ENCODE measurements at regions not wholly inside any gene's neighbourhood (a gene's known extent, or its start where the extent isn't known, plus 50 kb on each side); places are given as distances from the start of the nearest gene placed in this dataset.

DNA sequence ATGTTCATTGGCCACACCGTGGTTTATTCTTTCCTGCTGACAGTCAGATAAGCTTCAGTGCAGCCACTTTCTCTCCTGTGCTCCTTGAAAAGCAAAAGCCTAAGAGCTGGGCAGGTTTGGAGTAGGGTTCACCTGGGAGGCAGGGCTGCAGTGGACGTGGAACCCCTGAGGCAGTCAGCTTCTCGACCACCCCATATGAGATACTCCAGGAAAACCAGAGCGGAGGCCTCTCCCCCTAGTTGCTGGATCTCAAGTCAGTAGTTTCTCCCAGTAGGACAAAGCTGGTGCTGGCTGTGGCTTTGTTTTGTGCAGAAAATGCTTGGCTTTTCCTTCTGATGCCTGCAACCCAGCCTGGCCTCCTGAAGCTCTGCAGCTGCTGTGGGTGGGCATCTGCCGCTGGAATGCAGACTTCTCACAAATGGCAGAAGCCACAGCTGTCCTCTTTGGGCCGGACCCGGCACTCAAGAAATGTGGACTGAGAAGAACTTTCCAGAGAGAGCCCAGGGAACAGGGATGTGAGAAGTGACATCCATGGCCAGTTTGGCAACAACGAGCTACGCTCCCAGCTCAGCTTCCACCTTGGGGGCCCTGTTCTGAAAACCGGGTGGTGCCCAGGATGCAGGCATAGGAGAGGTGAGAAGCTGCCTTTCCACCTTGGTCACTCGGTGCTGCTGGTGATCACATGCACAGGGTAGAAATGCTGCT, 276.6 kb upstream of the TCERG1L start:
- DNase-seq: no peak

DNA sequence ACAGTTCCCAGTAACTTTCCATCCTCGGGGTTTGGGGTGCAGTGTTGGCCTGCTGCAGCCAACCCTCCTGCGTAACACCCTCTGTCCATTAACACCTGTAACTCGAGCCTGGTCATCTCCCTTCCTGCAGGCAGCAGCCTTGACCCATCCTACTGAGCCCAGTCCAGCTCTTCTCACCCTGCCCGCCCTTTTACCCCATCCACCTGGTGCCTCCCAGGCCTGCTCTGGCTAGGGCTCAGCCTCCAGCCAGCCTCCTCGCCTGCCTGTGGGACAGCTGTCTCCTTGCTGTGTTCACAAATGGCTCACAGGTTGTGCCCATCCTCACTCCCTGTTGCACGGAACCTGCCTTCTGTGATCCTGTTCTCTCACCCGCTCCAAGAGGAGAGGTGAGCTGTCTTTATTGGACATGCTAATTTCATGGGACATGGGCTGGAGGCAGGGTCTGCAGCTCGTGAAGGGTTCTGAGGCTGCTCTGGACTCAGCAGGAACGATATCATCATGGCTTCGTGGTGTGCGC, 277.2 kb upstream of the TCERG1L start:
- DNase-seq: no peak

DNA sequence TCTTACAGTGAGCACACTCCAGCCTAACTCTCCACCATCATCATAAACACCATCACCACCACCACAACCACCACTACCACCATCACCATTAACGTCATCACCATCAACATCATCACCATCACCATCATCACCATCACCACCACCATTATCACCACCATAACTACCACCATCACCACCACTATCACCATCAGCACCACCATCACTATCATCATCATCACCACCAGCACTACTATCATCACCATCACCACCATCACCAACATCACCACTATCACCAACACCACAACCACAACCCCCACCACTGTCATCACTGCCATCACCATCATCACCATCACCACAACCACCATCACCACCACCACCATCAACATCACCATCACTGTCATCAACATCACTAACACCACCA, 279.0 kb upstream of the TCERG1L start:
- DNase-seq: no peak

DNA sequence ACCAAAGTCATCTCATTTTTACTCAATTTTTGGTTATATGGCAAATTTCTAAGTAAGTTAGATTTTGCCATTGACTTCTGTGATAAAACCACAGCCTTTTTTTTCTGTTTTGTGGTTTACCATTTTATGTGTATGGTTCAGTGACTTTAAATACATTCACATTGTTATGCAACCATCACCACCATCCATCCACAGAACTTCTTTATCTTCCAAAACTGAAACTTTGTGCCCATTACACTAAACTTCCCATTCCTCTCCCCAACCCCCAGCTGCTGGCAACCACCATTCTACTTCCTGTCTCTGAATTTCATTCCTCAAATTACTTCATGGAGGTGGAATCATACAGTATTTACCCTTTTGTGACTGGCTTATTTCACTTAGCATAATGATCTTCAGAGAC, 280.4 kb upstream of the TCERG1L start:
- DNase-seq: no peak

DNA sequence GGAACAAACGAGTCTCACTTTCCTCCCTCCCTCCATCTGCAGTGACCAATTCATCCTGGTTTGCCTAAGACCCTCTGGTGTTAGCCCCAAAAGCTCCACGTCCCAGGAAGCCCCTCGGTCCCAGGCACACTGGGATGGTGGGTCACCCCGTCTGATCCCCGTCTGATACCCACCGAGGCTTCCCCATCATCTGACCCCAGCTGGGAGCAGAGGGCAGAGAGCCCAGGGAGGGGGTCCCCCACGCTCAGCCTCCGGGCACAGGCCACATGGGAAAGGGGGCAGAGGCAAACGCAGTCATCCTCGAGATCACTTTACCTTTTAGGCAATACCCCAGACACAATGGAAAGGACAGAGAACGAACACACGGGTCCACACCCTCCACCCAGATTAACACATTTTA, 291.6 kb upstream of the PPP2R2D start:
- DNase-seq: no peak

DNA sequence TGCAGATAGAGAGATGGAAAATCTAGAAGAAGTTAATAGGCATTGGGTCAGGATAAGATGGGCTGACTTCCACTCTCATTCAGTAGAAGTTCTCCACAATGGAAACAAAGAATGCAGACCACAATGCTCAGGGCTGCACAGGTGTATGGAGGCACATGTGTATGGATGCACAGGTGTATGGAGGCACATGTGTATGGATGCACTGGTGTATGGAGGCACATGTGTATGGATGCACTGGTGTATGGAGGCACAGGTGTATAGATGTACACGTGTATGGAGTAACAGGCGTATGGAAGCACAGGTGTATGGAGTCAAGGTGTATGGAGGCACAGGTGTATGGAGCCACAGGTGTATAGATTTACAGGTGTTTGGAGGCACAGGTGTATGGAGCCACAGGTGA, 285.7 kb upstream of the PPP2R2D start:
- no peak for DNase-seq

DNA sequence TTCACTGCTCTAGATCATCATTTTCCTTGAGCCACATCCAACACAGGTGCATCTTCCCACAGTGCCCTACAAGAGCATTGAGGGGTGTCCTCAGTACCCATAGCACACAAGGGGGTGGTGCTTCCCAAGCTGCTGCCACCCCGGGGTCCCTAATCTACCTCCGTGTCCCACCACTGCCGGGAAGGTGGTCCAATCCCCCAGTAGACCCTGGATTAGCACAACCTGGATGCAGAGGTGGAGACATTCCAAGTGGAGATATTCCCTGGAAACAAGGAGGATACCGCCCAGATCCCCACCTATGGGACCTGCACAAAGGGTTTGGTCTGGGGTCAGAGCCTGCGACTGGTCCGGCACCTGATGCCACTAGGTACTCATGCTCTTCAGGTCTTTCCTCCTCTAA, 284.8 kb upstream of the PPP2R2D start:
- DNase-seq: no peak

DNA sequence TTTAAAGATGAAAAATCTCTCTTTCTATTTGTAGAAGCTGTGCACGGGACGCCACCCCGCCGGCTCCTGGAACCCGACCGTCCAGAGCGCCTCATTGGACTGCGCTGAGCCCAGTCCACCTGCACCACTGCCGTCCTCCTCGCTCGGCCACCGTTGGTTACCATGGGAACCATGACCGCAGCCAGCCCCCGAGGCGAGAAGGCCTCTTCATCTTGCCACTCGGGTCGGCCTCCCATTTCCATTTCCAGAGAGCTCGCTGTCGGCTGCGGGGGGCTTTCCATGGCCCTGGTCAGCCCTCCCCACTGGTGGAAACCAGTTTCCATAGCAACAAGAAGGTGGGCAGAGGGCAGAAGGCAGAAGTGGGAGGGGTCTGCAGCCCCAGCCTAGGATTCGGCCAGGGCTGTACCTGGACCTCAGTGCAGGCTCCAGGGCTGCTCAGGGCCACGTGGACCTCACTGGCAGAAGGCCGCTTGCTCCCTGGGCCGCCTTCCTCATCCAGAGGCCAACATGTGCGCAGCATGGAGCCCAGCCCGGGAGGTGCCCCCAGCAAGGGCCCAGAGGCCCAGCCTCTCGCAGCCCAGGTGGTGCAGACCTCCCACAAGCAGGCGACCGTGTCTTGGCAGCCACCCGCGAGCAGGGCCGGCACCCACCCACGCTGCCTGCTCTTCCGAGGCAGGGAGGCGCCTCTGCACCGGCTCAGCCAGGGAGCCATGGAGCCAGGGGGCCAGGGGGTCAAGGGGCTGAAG, 283.5 kb upstream of the PPP2R2D start:
- DNase-seq: no peak

DNA sequence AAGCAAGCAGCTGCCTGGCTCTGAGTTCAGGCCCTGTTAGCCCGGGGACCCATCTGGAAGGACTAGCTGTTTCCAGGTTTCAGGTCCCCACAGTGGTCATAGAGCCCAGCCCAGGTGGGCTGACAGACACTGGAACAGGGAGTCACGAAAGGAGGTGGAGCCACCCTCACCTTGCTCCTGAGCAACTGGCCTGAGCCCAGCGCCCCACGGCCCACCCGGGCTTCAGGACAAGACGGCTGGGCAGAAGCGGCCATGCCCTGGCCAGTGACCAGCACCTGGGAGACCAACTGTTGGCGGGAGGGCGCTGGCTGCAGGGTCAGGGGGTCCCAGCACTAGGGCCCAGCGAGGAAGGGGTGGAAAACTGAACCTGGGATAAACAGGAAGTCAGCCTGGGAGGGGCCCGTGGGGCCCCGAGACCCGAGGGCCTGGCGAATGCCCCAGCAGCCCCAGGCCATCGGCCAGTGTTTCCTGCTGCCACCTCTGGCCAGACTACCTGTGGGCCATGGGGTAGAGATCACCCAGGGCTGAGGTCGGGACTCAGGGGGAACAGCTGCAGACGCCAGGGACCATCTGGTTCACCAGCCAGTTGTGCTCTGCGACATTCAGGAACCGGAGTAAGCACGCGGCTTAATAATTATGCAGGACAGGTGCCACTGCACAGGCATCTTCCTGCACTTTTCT, 282.1 kb upstream of the PPP2R2D start:
- DNase-seq: no peak

DNA sequence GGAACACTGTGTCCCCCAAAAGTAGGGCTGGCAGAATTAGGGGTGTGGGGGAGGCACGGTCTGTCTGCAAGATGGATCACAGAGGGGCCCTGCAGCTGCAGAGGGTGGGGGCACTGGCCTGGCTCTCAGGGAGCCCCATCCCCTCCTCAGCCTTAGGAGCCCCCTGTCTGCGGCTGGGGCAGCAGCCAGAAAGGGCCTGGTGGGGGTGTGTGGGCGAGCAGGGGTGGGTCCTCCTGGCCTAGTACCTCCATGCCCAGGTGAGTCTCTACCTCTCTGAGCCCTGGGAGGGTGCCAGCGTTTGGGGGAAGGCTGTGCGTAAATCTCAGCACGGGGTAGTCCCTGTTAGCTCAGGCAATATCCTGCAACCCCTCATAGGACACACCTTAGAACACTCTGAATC, 280.5 kb upstream of the PPP2R2D start:
- no peak for DNase-seq

DNA sequence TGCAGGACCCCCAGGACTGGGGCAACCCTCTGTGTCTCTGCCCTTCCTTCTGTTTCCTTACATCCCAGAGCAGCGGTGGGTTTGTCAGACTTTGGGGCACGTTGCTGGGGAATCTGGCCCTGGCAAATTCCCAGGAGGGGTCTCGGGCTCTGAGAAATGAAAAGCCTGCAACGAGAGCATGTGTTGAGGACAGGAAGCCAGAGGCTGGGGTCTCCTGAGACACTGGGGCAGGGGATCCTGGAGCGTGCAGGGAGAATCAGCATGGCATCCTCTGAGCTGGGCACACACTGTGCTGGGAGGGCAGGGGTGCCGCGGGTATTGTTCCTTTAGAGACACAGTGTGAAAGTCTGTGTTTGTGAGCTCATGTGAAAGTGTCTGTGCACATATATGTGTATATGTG, 279.9 kb upstream of the PPP2R2D start:
- DNase-seq: no peak

DNA sequence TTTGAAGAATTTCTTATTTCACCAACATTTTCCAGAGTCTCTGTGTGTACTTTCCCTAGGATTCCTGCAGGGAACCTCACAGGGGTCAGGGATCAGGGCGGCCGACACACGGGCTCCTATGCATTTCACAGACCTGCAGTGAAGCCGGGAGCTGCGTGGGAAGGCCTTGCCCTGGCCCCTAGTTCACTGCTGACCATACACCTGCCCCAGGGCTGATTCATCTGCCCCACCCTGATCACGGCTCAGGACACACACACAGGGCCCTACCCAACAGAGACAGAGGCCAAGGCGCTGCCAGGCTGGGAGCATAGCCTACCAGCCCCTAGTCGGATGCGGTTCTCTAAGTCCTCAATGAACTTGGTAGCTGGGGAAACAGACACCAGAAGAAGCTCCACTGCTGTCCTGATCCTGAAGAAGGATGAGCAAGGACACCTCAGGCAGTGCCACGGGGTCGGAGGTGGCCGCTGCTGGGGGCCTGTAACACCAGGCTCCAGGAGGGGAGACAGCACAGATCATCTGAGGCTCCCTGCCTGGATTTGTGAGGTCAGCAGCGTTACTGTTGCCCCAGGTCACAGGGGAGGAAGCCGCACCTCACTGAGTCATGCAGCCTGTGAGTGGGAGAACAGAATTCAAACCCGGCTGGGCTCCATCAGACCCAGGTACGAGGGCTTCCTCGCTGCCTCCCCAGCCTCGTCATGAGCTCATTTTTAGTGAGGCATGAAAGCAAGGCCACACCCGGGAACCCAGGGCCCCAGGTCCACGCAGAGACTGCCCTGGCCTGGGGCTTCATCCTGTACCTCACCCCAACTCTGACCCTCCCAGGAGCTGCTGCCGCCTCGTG, 278.8 kb upstream of the PPP2R2D start:
- no peak for DNase-seq

DNA sequence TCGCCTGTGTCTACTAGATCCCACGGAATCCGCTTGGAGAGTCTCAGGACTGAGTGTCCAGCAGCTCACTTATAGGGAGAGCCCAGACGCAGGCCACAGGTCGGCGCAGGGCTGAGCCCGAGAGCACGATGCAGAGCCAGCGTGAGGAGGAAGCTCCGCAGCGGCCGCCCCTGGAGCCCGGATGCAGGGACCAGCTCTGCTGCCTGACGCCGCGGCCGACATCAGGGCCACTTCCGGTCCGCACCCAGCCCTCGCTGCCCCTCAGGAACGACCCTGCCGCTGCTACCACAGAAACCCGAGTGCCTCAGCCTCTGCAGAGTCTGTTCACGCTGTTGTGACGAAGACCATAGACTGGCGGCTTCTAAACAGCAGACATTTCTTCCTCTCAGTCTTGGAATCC, 275.8 kb upstream of the PPP2R2D start:
- no peak for DNase-seq

DNA sequence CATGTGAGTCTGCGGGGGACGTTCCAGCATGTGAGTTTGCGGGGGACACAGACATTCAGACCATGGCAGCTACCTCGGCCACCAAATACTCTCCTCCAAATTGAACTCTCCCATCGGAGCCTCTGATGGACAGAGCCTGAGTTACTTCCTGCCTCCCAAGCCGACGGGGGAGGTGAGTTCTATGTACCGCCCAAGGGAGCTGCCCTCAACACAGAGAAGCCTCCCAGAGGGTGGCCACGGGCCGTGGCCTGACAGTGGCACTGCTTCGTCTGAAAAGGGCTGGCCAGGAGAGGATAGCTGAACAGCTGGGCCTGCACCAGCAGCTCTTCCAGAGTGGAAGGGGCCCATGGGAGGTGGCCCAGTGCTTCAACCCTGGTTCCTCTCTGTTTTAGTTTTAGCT, 274.5 kb upstream of the PPP2R2D start:
- DNase-seq: no peak

DNA sequence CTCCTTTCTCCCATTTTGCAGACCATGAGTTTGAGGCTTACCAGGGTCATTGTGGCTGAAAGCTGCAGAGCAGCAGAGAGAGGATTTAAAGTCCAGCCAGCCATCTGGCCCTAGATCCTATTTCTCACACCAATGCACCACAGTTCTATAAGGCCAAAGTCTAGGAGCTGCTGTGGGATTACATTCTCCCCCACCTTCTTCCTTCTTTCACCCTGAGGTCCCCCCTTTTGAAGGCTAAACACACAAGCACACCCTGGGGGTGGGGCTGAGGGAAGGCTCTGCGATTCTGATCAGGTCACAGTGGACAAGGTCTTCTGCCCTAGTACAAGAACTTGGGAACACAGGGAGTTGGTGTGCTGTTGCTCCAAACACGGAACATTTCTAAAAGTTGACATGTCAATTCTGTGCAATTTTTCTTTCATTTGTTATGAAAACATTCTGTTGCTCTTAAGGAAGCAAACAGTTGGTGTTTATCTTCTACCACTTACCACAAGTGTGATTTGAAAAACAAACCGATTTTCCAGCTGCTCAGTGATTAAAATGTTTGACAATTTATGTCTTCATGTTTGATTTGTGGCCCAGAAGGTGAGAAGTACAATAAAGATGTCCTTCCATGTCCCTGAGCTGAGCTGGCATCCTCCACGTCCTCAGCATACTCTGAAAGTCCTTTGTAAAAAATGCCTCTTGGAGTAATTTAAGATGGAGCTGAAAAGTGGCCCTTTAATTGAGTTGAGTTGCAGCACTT, 271.6 kb upstream of the PPP2R2D start:
- no peak for DNase-seq

DNA sequence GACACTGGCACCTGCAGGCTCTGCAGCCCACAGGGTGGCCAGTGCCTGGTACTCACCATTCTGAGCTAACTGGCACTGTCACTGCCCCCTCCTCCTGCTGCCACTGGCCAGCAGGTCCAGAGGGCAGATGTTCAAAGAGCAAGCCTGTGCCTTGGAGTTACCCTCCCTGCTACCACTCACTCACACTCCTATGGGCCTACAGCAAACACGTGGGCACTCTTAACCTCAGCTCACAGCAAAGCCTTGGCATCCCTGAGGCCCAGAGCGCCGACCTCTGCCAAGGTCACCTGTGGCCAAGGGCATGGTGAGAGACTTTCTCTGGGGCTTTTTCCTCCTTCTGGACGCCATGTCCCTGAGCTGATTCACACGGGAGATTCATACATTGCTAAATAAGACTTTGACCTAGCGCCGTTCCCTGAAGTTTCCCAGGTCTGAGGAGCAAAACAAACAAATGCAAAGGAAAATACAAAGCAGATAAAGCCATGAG, 270.0 kb upstream of the PPP2R2D start:
- DNase-seq: no peak

DNA sequence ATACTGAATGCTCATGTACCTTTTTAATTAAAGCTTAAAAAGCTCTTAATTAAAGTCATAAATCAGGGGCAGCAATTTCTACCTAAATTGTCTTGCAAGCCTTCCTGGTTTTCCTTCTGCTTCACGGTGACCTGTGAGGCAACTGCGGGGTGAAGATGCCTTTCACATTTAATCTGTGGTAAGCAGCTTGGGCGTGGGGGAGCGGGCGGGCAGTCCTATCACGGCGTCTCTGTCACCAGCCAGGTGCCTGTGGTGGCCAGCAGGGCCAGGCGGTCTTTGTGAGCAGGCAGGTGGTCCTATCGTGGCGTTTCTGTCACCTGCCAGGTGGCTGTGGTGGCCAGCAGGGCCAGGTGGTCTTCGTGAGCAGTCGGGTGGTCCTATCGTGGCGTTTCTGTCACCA, 269.2 kb upstream of the PPP2R2D start:
- DNase-seq: no peak

DNA sequence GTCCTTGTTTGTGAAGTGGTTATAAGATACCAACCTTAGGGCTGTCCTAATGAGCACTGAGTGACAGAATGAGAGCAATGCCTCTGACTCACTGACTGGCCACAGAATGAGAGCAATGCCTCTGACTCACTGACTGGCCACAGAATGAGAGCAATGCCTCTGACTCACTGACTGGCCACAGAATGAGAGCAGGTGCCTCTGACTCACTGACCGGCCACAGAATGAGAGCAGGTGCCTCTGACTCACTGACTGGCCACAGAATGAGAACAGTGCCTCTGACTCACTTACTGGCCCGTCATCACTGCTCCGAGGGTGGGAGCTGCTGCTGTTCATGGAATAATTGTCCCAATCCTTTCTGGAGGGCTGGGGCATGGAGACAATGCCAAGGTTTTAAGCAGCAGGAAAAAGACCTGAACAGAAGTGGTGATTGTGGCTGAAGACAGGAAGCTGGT, 265.2 kb upstream of the PPP2R2D start:
- no peak for DNase-seq

DNA sequence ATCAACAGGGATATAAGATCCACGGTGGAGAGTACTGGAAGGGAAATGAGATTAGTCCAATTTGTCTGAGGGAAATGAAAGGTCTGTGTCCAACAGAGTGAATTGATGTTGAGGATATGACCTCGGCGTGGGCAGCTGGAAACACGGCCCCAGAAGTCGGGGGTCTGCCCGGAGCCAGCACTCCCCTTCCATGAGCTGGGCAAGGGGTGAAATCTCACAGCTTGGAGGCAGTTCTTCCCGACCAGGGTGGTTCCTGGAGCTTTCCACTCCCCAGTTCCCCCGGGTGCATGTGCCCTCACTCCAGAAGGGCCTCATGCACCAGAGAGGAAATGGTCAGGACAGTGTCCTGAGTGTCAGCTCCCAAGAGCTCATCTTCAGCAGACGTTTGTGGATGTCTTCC, 264.7 kb upstream of the PPP2R2D start:
- DNase-seq: no peak

DNA sequence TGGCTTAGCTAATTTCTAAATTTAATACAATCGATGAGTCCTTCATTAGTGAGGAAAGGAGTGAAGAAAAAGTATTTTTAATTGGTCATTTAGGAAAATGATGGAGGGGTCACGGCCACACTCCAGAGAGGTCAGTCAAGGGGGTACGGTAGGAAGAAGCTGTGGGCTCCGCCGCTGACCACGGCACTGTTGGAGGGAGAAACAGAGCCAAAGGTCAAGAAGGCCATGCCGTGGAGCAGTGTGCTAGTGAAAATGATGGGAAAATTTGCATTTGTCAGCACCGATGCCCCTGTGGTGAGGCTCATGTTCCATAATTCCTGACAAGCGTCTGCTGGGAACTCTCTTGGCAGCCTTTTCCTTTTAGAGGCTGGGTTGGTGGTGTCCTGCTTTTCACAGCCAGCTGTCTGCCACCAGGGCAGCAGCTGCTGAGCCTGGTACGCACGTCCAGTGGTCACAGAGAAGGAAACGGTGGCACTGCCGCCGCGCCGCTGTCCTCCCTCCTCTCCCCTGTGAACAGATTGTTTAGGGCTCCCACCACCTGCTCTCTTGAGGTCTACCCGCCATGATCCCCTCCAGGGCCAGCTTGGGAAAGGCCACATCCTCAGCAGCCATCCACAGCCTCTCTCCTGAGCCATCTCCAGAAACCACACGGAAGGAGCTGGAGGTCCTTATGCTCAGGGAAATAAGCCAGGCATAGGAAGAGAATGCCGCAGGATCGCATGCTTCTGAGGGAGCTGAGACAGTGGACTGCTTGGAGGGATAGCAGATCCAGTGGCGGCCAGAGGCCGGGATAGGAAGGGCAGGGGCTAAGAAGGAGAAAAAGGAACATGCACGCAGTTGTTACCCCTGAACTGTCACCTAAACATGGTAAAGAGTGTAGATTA, 263.7 kb upstream of the PPP2R2D start:
- no peak for DNase-seq

Data from NCI-H510A (cell line).